ENCODE measurements at regions not wholly inside any gene's neighbourhood (a gene's known extent, or its start where the extent isn't known, plus 50 kb on each side); places are given as distances from the start of the nearest gene placed in this dataset.
"Not testable (repeated sequence)": the region's sequence is repeated elsewhere in the genome, so short reads cannot be mapped to it uniquely, and the experiment has no call there.

DNA sequence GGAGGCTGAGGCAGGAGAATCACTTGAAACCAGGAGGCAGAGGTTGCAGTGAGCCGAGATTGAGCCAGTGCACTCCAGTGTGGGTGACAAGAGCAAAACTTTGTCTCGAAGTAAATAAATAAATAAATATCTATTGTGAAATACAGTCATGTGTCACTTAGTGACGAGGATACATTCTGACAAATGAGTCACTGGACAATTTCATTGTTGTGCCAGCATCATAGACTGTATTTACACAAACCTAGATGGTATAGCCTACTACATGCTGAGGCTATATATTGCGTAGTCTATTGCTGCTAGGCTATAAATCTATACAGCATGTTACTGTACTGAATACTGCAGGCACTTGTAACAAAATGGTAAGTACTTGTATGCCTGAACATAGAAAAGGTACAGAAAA, 61.1 kb upstream of the CCL21 start:
- TF ChIP-seq POLR2A (IDR thresholded peaks at IDR 0.05; ENCODE audit: low read depth) (no peak), POLR2AphosphoS5 (IDR thresholded peaks at IDR 0.05) (no peak)
- Histone ChIP-seq H3K4me3 (no peak overlapping the region), H3K27ac (replicated peaks in 1 of 4) (no peak overlapping the region), H3K4me1 (no peaks in the 10 kb centered on the region), H3K27me3 (no peaks in the 10 kb centered on the region), H3K36me3 (no peaks in the 10 kb centered on the region), H3K9me3 (no peaks in the 10 kb centered on the region)
- WGBS, result 85% methylated on average over 4 of the region's 4 CpGs
- DNase-seq (ENCODE audit: extremely low spot score), result no peak
- intact Hi-C loops (cut with DNase I), result no loop called here

DNA sequence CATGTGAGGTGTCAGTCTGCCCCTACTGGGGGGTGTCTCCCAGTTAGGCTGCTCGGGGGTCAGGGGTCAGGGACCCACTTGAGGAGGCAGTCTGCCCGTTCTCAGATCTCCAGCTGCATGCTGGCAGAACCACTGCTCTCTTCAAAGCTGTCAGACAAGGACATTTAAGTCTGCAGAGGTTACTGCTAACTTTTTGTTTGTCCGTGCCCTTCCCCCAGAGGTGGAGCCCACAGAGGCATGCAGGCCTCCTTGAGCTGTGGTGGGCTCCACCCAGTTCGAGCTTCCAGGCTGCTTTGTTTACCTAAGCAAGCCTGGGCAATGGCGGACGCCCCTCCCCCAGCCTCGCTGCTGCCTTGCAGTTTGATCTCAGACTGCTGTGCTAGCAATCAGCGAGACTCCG, 57.2 kb upstream of the CCL21 start:
- H3K9me3 ChIP-seq; intact Hi-C loops (cut with DNase I); H3K27ac ChIP-seq (replicated peaks in 1 of 4); DNase-seq (ENCODE audit: extremely low spot score); H3K27me3 ChIP-seq; H3K36me3 ChIP-seq; H3K4me3 ChIP-seq; H3K4me1 ChIP-seq: not testable (repeated sequence)
- WGBS, result 75% methylated on average over 2 of the region's 9 CpGs

DNA sequence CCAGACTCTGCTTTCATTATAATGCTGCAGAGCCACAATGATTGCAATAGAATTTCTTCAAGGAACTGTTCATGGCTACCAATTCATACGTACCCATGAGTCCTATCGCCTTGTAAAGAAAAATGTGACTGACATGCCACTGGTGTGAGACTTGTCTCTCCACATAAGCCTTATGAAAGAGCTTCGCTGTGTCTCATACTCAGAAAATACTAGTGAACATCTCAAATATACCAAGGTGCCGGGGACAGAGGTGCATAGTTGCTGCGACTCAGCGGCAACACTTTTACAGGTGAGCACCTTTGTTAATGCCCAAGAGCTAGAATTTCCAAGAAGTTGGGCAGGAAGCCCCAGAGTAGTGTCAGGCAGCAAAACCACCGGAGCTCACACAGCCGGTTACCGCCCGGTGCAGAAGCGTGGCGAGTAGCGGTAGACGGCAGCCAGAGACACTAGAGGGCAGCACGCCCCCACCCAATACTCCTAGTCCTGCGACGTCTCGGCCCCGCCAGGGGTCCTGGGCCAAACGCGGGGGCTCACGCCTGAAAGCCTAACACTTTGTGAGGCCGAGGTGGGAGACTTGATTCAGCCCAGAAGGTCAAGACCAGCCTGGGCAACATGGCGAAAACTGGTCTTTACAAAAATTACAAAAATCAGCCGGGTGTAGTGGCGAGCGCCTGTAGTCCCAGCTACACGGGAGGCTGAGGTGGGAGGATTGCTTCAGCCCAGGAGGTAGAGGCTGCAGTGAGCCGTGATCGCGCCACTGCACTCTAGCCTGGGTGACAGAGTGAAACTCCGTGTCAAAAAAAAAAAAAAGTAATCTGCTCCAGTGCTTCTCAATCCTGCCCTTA, 50.5 kb upstream of the CCL21 start:
- intact Hi-C loops (cut with DNase I); H3K36me3 ChIP-seq; H3K4me1 ChIP-seq; H3K9me3 ChIP-seq; DNase-seq (ENCODE audit: extremely low spot score); H3K27ac ChIP-seq (replicated peaks in 1 of 4): not testable (repeated sequence)
- TF ChIP-seq CTCF (IDR thresholded peaks at IDR 0.05), result peak; percentile 21 to 52 (median 35)
- 50% methylated on average over 24 of the region's 32 CpGs for WGBS
- Histone ChIP-seq H3K4me3 (peak overlapping the region in 1 of 4 donors; percentile 5), H3K27me3 (peaks cover 0 to 14% (median 0%) of the 10 kb centered on the region in 4 donors)

All from esophagus muscularis mucosa (tissue), 4 donors.